HL-60 (cell line): ENCODE measurements at regions not wholly inside any gene's neighbourhood (a gene's known extent, or its start where the extent isn't known, plus 50 kb on each side); places are given as distances from the start of the nearest gene placed in this dataset.

Experiments used
- GABPA ChIP-seq: IDR thresholded peaks from 2 replicates; pipeline ENCODE4 v1.6.1; 2012; ENCODE audit warnings: low read depth
- POLR2AphosphoS5 ChIP-seq: IDR thresholded peaks from 2 replicates; pipeline ENCODE4 v1.6.1; 2012; ENCODE audit warnings: low read depth
- SPI1 ChIP-seq: IDR thresholded peaks from 2 replicates; pipeline ENCODE4 v1.6.1; 2012; ENCODE audit warnings: low read depth, mild to moderate bottlenecking, borderline replicate concordance
- TF ChIP-seq, protein P1 (sequence below): IDR thresholded peaks from one replicate; pipeline ENCODE4 v1.5.1; 2011; ENCODE audit warnings: low read length, control low read depth, inconsistent platforms; ENCODE audit not compliant: insufficient read depth
- TF ChIP-seq, protein P2 (sequence below): IDR thresholded peaks from 2 replicates; pipeline ENCODE4 v1.6.1; 2012; ENCODE audit warnings: low read depth; ENCODE audit not compliant: insufficient replicate concordance

DNA sequence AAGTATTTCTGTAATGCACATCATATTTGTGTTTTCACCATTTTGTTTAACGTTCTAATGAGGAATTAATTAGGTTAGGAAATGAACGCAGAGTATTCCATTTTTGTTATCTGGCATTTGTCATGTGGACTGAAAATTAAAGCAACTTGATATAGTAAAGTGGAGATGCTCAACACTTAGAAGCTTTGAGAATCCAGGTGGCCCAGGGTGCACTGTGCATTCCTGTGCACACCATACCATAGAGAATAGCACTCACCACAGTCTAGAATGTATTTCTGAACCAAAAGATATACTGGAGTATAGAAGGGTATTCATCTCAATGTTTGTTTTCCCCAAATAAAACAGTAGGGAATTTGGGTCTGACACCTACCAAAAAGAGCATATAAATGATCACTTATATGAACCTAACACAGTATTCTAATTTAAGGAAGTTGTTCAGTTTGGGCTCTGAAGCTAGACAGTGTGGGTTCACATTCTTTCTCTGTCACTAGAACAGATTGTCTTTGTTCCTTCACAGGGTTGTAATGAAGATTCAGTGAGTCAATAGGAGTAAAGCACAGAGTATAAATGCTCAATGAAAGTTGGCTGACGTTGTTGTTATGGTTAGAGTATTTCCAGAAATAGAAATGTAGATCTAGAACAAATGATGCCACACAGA, 125.6 kb upstream of the DMRT1 start:
- TF ChIP-seq, protein P1, sequence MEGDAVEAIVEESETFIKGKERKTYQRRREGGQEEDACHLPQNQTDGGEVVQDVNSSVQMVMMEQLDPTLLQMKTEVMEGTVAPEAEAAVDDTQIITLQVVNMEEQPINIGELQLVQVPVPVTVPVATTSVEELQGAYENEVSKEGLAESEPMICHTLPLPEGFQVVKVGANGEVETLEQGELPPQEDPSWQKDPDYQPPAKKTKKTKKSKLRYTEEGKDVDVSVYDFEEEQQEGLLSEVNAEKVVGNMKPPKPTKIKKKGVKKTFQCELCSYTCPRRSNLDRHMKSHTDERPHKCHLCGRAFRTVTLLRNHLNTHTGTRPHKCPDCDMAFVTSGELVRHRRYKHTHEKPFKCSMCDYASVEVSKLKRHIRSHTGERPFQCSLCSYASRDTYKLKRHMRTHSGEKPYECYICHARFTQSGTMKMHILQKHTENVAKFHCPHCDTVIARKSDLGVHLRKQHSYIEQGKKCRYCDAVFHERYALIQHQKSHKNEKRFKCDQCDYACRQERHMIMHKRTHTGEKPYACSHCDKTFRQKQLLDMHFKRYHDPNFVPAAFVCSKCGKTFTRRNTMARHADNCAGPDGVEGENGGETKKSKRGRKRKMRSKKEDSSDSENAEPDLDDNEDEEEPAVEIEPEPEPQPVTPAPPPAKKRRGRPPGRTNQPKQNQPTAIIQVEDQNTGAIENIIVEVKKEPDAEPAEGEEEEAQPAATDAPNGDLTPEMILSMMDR, result no peak
- no peak for TF ChIP-seq SPI1
- TF ChIP-seq, protein P2, sequence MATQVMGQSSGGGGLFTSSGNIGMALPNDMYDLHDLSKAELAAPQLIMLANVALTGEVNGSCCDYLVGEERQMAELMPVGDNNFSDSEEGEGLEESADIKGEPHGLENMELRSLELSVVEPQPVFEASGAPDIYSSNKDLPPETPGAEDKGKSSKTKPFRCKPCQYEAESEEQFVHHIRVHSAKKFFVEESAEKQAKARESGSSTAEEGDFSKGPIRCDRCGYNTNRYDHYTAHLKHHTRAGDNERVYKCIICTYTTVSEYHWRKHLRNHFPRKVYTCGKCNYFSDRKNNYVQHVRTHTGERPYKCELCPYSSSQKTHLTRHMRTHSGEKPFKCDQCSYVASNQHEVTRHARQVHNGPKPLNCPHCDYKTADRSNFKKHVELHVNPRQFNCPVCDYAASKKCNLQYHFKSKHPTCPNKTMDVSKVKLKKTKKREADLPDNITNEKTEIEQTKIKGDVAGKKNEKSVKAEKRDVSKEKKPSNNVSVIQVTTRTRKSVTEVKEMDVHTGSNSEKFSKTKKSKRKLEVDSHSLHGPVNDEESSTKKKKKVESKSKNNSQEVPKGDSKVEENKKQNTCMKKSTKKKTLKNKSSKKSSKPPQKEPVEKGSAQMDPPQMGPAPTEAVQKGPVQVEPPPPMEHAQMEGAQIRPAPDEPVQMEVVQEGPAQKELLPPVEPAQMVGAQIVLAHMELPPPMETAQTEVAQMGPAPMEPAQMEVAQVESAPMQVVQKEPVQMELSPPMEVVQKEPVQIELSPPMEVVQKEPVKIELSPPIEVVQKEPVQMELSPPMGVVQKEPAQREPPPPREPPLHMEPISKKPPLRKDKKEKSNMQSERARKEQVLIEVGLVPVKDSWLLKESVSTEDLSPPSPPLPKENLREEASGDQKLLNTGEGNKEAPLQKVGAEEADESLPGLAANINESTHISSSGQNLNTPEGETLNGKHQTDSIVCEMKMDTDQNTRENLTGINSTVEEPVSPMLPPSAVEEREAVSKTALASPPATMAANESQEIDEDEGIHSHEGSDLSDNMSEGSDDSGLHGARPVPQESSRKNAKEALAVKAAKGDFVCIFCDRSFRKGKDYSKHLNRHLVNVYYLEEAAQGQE, result no peak
- TF ChIP-seq POLR2AphosphoS5, result no peak
- no peak for TF ChIP-seq GABPA
